Sigmoid colon (tissue), 6 donors: ENCODE measurements at regions not wholly inside any gene's neighbourhood (a gene's known extent, or its start where the extent isn't known, plus 50 kb on each side); places are given as distances from the start of the nearest gene placed in this dataset.

Experiments used
- DNase-seq: peaks from one replicate; pipeline ENCODE4 v3.0.0-alpha.2; 2019
- H3K27ac ChIP-seq, 4 donors: fragments of 200-600 bp; sonication (generic); one replicate each; pipeline ENCODE4 v1.5.1; 2016 to 2019; ENCODE audit warnings: mild to moderate bottlenecking in 1 of 4
- H3K27me3 ChIP-seq, 3 donors: fragments of 200-600 bp; sonication (generic); one replicate each; pipeline ENCODE4 v1.5.1; 2019; ENCODE audit warnings: mild to moderate bottlenecking in 1 of 3
- H3K36me3 ChIP-seq, 4 donors: fragments of 200-600 bp; sonication (generic); one replicate each; pipeline ENCODE4 v1.5.1; 2016 to 2019
- H3K4me1 ChIP-seq, 4 donors: fragments of 200-600 bp; sonication (generic); one replicate each; pipeline ENCODE4 v1.5.1; 2017 to 2019
- H3K4me3 ChIP-seq, 4 donors: fragments of 200-600 bp; sonication (generic); one replicate each; pipeline ENCODE4 v1.5.1; 2017 to 2019; ENCODE audit warnings: mild to moderate bottlenecking in 2 of 4, moderate library complexity in 1 of 4
- H3K9me3 ChIP-seq, 4 donors: fragments of 200-600 bp in 3 of 4; sonication (generic) in 3 of 4; one replicate each; pipeline versions ENCODE4 v1.5.1 to v1.6.1; 2013 to 2019
- CTCF ChIP-seq, 4 experiments: fragments of 450-650 bp in 3 of 4; fragments of 200-600 bp in 1 of 4; IDR thresholded peaks; one replicate each; pipeline ENCODE4 v1.5.1; 2016 to 2019; ENCODE audit warnings: antibody characterized with exemption in 4 of 4, mild to moderate bottlenecking in 3 of 4, moderate library complexity in 2 of 4
- EP300 ChIP-seq, 4 donors: sonication (generic); formaldehyde crosslinking; IDR thresholded peaks; one replicate each; pipeline ENCODE4 v1.6.1; 2017; ENCODE audit warnings: antibody characterized with exemption in 4 of 4
- POLR2A ChIP-seq, 2 donors: fragments of 450-650 bp; IDR thresholded peaks; one replicate each; pipeline ENCODE4 v1.6.1; 2016; ENCODE audit warnings: antibody characterized with exemption in 2 of 2, mild to moderate bottlenecking in 2 of 2, moderate library complexity in 2 of 2
- POLR2AphosphoS5 ChIP-seq, 4 donors: sonication (generic); formaldehyde crosslinking; IDR thresholded peaks; one replicate each; pipeline ENCODE4 v1.6.1; 2017; ENCODE audit warnings: antibody characterized with exemption in 4 of 4
- WGBS, 2 donors: extraction: QIAGEN DNeasy Blood & Tissue Kit; methylation state at CpG; one replicate each; pipeline ENCODE4 v1.1.7; 2013; 5-methylcytosine and 5-hydroxymethylcytosine counted together
- intact Hi-C: fragments of 100-400 bp; cut with DNase I; formaldehyde crosslinking; loops from one replicate; pipeline ENCODE4 v1.15.1; 2023
- donor health status: healthy with polysubstance abuse.
- donor health status: healthy.

- no peaks in the 10 kb centered on the region for H3K36me3 ChIP-seq
- DNase-seq, result no peak
- intact Hi-C loops, result no loop called here
- no peak overlapping the region for H3K4me3 ChIP-seq
- no peak for TF ChIP-seq POLR2A (IDR thresholded peaks at IDR 0.05)
- no peak for TF ChIP-seq EP300 (IDR thresholded peaks at IDR 0.05)
- TF ChIP-seq POLR2AphosphoS5 (IDR thresholded peaks at IDR 0.05), result no peak
- no peak for TF ChIP-seq CTCF (IDR thresholded peaks at IDR 0.05)
- H3K27ac ChIP-seq, result no peak overlapping the region
- WGBS, 2 donors, result 64 to 98% methylated on average over 2 of the region's 2 CpGs
- H3K9me3 ChIP-seq, result no peaks in the 10 kb centered on the region
- no peaks in the 10 kb centered on the region for H3K27me3 ChIP-seq
- H3K4me1 ChIP-seq, result no peaks in the 10 kb centered on the region
Observed at GRCh38 chr5:87097664-87098063, 170.0 kb upstream of the RASA1 start.

GRCh38 chr5:87099291-87099839, 168.3 kb upstream of the RASA1 start:
- Histone ChIP-seq H3K9me3 (no peaks in the 10 kb centered on the region), H3K27ac (no peak overlapping the region), H3K4me3 (no peak overlapping the region), H3K27me3 (no peaks in the 10 kb centered on the region), H3K36me3 (no peaks in the 10 kb centered on the region), H3K4me1 (no peaks in the 10 kb centered on the region)
- TF ChIP-seq POLR2A (IDR thresholded peaks at IDR 0.05) (no peak), POLR2AphosphoS5 (IDR thresholded peaks at IDR 0.05) (no peak), EP300 (IDR thresholded peaks at IDR 0.05) (no peak), CTCF (IDR thresholded peaks at IDR 0.05) (no peak)
- DNase-seq, result no peak
- intact Hi-C loops, result no loop called here
- 25 to 56% methylated on average over 1 of the region's 1 CpG for WGBS, 2 donors

GRCh38 chr5:87099968-87100367, 167.7 kb upstream of the RASA1 start:
- Histone ChIP-seq H3K27me3 (no peaks in the 10 kb centered on the region), H3K9me3 (no peaks in the 10 kb centered on the region), H3K4me1 (no peaks in the 10 kb centered on the region), H3K36me3 (no peaks in the 10 kb centered on the region), H3K27ac (no peak overlapping the region), H3K4me3 (no peak overlapping the region)
- no peak for DNase-seq
- intact Hi-C loops, result no loop called here
- no peak for TF ChIP-seq CTCF (IDR thresholded peaks at IDR 0.05)
- no peak for TF ChIP-seq POLR2A (IDR thresholded peaks at IDR 0.05)
- TF ChIP-seq POLR2AphosphoS5 (IDR thresholded peaks at IDR 0.05), result no peak
- no peak for TF ChIP-seq EP300 (IDR thresholded peaks at IDR 0.05)

- H3K4me1 ChIP-seq, result no peaks in the 10 kb centered on the region
- H3K4me3 ChIP-seq, result no peak overlapping the region
- no peaks in the 10 kb centered on the region for H3K27me3 ChIP-seq
- no peak for DNase-seq
- H3K36me3 ChIP-seq, result no peaks in the 10 kb centered on the region
- intact Hi-C loops, result no loop called here
- WGBS, 2 donors, result 23 to 42% methylated on average over 3 of the region's 3 CpGs
- H3K9me3 ChIP-seq, result no peaks in the 10 kb centered on the region
- TF ChIP-seq POLR2A (IDR thresholded peaks at IDR 0.05) (no peak), POLR2AphosphoS5 (IDR thresholded peaks at IDR 0.05) (no peak), EP300 (IDR thresholded peaks at IDR 0.05) (no peak), CTCF (IDR thresholded peaks at IDR 0.05) (no peak)
- no peak overlapping the region for H3K27ac ChIP-seq
Observed at GRCh38 chr5:87101321-87101720, 166.4 kb upstream of the RASA1 start.

GRCh38 chr5:87102841-87103240, 164.8 kb upstream of the RASA1 start:
- intact Hi-C loops, result no loop called here

More at GRCh38 chr5:87102841-87103240, 164.8 kb upstream of the RASA1 start:
- TF ChIP-seq EP300 (IDR thresholded peaks at IDR 0.05), result no peak
- no peak for TF ChIP-seq CTCF (IDR thresholded peaks at IDR 0.05)
- no peak for TF ChIP-seq POLR2AphosphoS5 (IDR thresholded peaks at IDR 0.05)
- TF ChIP-seq POLR2A (IDR thresholded peaks at IDR 0.05), result no peak
- H3K4me1 ChIP-seq, result no peaks in the 10 kb centered on the region
- H3K9me3 ChIP-seq, result no peaks in the 10 kb centered on the region
- DNase-seq, result no peak
- no peaks in the 10 kb centered on the region for H3K36me3 ChIP-seq
- H3K27ac ChIP-seq, result no peak overlapping the region
- H3K27me3 ChIP-seq, result no peaks in the 10 kb centered on the region
- 23 to 68% methylated on average over 1 of the region's 1 CpG for WGBS, 2 donors
- no peak overlapping the region for H3K4me3 ChIP-seq
